ENCODE measurements at regions not wholly inside any gene's neighbourhood (a gene's known extent, or its start where the extent isn't known, plus 50 kb on each side); places are given as distances from the start of the nearest gene placed in this dataset.

DNA sequence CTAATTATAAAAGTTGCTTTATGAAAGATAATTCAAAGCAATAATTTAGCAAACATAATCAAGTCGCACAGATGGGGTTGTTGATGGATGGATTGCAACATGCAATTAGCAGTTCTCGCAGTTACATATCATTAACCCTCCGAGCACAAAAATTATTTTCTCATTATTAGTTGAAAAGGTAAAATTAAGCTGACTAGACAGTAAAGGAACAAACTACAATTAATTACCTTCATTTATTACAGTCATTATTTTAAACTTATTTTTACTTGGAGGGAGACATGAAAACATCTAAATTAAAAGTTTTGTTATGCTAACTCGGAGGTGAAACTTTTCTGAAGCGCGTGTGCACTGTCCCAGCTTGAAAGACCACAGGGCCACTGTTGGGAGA is 146.9 kb downstream of the PHETA1 start:
- TF ChIP-seq GABPA (IDR thresholded peaks at IDR 0.05; ENCODE audit: low read depth) (no peak), POLR2AphosphoS5 (IDR thresholded peaks at IDR 0.05; ENCODE audit: low read depth) (no peak), REST (IDR thresholded peaks at IDR 0.05; ENCODE audit: insufficient replicate concordance, low read depth) (no peak), SPI1 (IDR thresholded peaks at IDR 0.05; ENCODE audit: borderline replicate concordance, low read depth) (no peak)
- TF ChIP-seq, protein P1, sequence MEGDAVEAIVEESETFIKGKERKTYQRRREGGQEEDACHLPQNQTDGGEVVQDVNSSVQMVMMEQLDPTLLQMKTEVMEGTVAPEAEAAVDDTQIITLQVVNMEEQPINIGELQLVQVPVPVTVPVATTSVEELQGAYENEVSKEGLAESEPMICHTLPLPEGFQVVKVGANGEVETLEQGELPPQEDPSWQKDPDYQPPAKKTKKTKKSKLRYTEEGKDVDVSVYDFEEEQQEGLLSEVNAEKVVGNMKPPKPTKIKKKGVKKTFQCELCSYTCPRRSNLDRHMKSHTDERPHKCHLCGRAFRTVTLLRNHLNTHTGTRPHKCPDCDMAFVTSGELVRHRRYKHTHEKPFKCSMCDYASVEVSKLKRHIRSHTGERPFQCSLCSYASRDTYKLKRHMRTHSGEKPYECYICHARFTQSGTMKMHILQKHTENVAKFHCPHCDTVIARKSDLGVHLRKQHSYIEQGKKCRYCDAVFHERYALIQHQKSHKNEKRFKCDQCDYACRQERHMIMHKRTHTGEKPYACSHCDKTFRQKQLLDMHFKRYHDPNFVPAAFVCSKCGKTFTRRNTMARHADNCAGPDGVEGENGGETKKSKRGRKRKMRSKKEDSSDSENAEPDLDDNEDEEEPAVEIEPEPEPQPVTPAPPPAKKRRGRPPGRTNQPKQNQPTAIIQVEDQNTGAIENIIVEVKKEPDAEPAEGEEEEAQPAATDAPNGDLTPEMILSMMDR (IDR thresholded peaks at IDR 0.05; ENCODE audit: insufficient read depth, low read length): no peak
- no peak overlapping the region for H3K4me3 ChIP-seq (replicated peaks; ENCODE audit: insufficient read depth, low read length)
- no peak overlapping the region for H3K27ac ChIP-seq (replicated peaks)
- no peak for DNase-seq (ENCODE audit: low read depth in 1 of 2, low spot score in 1 of 2)
- no peaks in the 10 kb centered on the region for H3K27me3 ChIP-seq (ENCODE audit: insufficient read depth, poor library complexity, severe bottlenecking)

DNA sequence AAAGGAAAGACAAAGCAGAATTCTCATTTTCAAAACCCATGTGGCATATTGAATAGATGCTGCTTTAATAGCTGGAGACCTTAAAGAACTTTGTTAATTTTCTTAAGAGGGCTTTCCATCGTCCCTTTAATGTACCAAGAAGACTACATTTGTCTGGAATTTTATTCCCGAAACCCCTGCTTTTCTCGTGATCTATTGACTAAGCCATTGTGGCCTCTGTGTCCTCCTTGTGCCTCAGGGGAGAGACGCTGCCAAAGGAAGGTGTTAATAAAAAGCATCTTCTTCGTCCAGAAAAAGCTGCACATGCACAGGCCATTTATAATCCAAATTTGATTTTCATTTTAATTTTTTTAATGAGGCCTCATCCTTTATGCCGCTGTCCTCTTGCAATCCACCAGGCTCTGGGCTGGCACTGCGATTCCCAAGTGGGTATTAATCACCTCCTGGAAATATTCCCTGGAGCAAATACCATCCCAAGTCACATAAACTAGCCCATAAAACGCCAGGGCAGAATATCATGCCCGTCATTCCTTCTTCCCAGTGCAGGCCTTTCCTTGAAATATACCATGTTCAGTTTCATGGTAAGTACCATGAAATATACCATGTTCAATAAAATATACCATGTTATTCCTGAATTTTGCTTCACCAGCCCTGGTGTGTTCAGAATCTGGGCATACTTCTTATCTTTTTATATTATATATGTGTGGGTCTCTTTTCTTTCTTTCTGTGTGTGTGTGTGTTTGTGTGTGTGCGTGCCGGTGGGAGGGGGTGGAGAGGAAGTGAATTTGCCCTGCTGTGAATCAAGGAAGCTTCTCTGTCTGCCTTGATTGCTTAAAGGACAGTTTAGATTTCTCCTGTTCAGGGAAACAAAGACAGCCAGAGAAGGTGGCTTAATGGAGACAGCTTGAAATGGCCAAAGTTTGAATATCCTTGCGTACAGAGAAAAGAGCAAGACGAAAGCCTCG is 147.6 kb downstream of the PHETA1 start:
- Histone ChIP-seq H3K4me3 (replicated peaks; ENCODE audit: insufficient read depth, low read length) (no peak overlapping the region), H3K27me3 (ENCODE audit: insufficient read depth, poor library complexity, severe bottlenecking) (no peaks in the 10 kb centered on the region), H3K27ac (replicated peaks) (no peak overlapping the region)
- peak in 1 of 2 experiments; percentile 59 for DNase-seq (ENCODE audit: low read depth in 1 of 2, low spot score in 1 of 2)
- peak; percentile 81; the same call in 1 of the 2 replicates for TF ChIP-seq SPI1 (IDR thresholded peaks at IDR 0.05; ENCODE audit: borderline replicate concordance, low read depth)
- no peak for TF ChIP-seq REST (IDR thresholded peaks at IDR 0.05; ENCODE audit: insufficient replicate concordance, low read depth)

GRCh38 chr12:111220363-111220762 is 148.5 kb downstream of the PHETA1 start:
- Histone ChIP-seq H3K4me3 (replicated peaks; ENCODE audit: insufficient read depth, low read length) (no peak overlapping the region), H3K27ac (replicated peaks) (no peak overlapping the region), H3K27me3 (ENCODE audit: insufficient read depth, poor library complexity, severe bottlenecking) (no peaks in the 10 kb centered on the region)
- TF ChIP-seq REST (IDR thresholded peaks at IDR 0.05; ENCODE audit: insufficient replicate concordance, low read depth) (no peak), SPI1 (IDR thresholded peaks at IDR 0.05; ENCODE audit: borderline replicate concordance, low read depth) (no peak), POLR2AphosphoS5 (IDR thresholded peaks at IDR 0.05; ENCODE audit: low read depth) (no peak), GABPA (IDR thresholded peaks at IDR 0.05; ENCODE audit: low read depth) (no peak)
- TF ChIP-seq, protein P1 (IDR thresholded peaks at IDR 0.05; ENCODE audit: insufficient read depth, low read length): no peak
- no peak for DNase-seq (ENCODE audit: low read depth in 1 of 2, low spot score in 1 of 2)

Measured in HL-60 (cell line).